Neural crest cell (in vitro differentiated cells): ENCODE measurements at regions not wholly inside any gene's neighbourhood (a gene's known extent, or its start where the extent isn't known, plus 50 kb on each side); places are given as distances from the start of the nearest gene placed in this dataset.

ENCODE experiments used
- DNase-seq: peaks from one replicate; pipeline ENCODE4 v3.0.0; 2021; ENCODE audit warnings: low read depth, mixed read lengths, low spot score
- H3K27ac Mint-ChIP-seq: one replicate; pipeline ENCODE4 v1.8.0; 2021; ENCODE audit warnings: mild to moderate bottlenecking, mixed read lengths; ENCODE audit not compliant: unreplicated experiment
- H3K27me3 Mint-ChIP-seq: 2 replicates; pipeline ENCODE4 v1.8.0; 2021; ENCODE audit warnings: low read depth, mild to moderate bottlenecking, mixed read lengths
- H3K36me3 Mint-ChIP-seq: 2 replicates; pipeline ENCODE4 v1.8.0; 2021; ENCODE audit warnings: low read depth, mild to moderate bottlenecking, mixed read lengths
- H3K4me1 Mint-ChIP-seq: 2 replicates; pipeline ENCODE4 v1.8.0; 2021; ENCODE audit warnings: mixed read lengths
- H3K4me3 Mint-ChIP-seq: one replicate; pipeline ENCODE4 v1.8.0; 2021; ENCODE audit warnings: mild to moderate bottlenecking, mixed read lengths
- H3K9me3 Mint-ChIP-seq: 2 replicates; pipeline ENCODE4 v1.8.0; 2021; ENCODE audit warnings: mixed read lengths
- CTCF ChIP-seq: fragments of 200-600 bp; sonication (generic); conservative IDR thresholded peaks from 2 replicates; pipeline ENCODE4 v1.5.0; 2021; ENCODE audit warnings: antibody characterized with exemption, mild to moderate bottlenecking

- Mint-ChIP-seq H3K9me3 (no peaks in the 10 kb centered on the region), H3K36me3 (no peaks in the 10 kb centered on the region), H3K4me1 (no peaks in the 10 kb centered on the region), H3K4me3 (no peak overlapping the region), H3K27ac (no peak overlapping the region), H3K27me3 (peaks cover 2% of the 10 kb centered on the region)
- DNase-seq: no peak
- TF ChIP-seq CTCF: no peak
Observed at GRCh38 chr3:13147344-13147743, 74.1 kb upstream of the IQSEC1 start.

GRCh38 chr3:13146643-13147143 is 73.5 kb upstream of the IQSEC1 start:
- TF ChIP-seq CTCF: no peak
- no peaks in the 10 kb centered on the region for H3K36me3 Mint-ChIP-seq
- H3K27ac Mint-ChIP-seq: no peak overlapping the region
- DNase-seq: no peak
- no peaks in the 10 kb centered on the region for H3K4me1 Mint-ChIP-seq
- H3K9me3 Mint-ChIP-seq: no peaks in the 10 kb centered on the region
- H3K27me3 Mint-ChIP-seq: peaks cover 7% of the 10 kb centered on the region
- no peak overlapping the region for H3K4me3 Mint-ChIP-seq

- no peaks in the 10 kb centered on the region for H3K36me3 Mint-ChIP-seq
- no peak for TF ChIP-seq CTCF
- no peak for DNase-seq
- no peak overlapping the region for H3K27ac Mint-ChIP-seq
- H3K4me3 Mint-ChIP-seq: no peak overlapping the region
- H3K4me1 Mint-ChIP-seq: no peaks in the 10 kb centered on the region
- H3K9me3 Mint-ChIP-seq: no peaks in the 10 kb centered on the region
- H3K27me3 Mint-ChIP-seq: peaks cover 8% of the 10 kb centered on the region
Observed at GRCh38 chr3:13145826-13146642, 72.8 kb upstream of the IQSEC1 start.

- H3K27ac Mint-ChIP-seq: no peak overlapping the region
- DNase-seq: no peak
- H3K27me3 Mint-ChIP-seq: peaks cover 9% of the 10 kb centered on the region
- H3K9me3 Mint-ChIP-seq: no peaks in the 10 kb centered on the region
- TF ChIP-seq CTCF: no peak
- no peak overlapping the region for H3K4me3 Mint-ChIP-seq
- H3K4me1 Mint-ChIP-seq: no peaks in the 10 kb centered on the region
- no peaks in the 10 kb centered on the region for H3K36me3 Mint-ChIP-seq
Observed at GRCh38 chr3:13145131-13145825, 72.0 kb upstream of the IQSEC1 start.

- no peak for TF ChIP-seq CTCF
- no peaks in the 10 kb centered on the region for H3K36me3 Mint-ChIP-seq
- no peak overlapping the region for H3K4me3 Mint-ChIP-seq
- H3K4me1 Mint-ChIP-seq: no peaks in the 10 kb centered on the region
- no peak overlapping the region for H3K27ac Mint-ChIP-seq
- no peaks in the 10 kb centered on the region for H3K9me3 Mint-ChIP-seq
- DNase-seq: no peak
- peaks cover 13% of the 10 kb centered on the region for H3K27me3 Mint-ChIP-seq
Observed at GRCh38 chr3:13144163-13145023, 71.2 kb upstream of the IQSEC1 start.
